GM21786 (cell line): ENCODE measurements at regions not wholly inside any gene's neighbourhood (a gene's known extent, or its start where the extent isn't known, plus 50 kb on each side); places are given as distances from the start of the nearest gene placed in this dataset.
"Not testable (repeated sequence)": the region's sequence is repeated elsewhere in the genome, so short reads cannot be mapped to it uniquely, and the experiment has no call there.

Experiments
- ATAC-seq: cut with Tn5 transposase; IDR thresholded peaks from one replicate; pipeline ENCODE4 v1.9.1; 2021; ENCODE audit not compliant: unreplicated experiment

DNA sequence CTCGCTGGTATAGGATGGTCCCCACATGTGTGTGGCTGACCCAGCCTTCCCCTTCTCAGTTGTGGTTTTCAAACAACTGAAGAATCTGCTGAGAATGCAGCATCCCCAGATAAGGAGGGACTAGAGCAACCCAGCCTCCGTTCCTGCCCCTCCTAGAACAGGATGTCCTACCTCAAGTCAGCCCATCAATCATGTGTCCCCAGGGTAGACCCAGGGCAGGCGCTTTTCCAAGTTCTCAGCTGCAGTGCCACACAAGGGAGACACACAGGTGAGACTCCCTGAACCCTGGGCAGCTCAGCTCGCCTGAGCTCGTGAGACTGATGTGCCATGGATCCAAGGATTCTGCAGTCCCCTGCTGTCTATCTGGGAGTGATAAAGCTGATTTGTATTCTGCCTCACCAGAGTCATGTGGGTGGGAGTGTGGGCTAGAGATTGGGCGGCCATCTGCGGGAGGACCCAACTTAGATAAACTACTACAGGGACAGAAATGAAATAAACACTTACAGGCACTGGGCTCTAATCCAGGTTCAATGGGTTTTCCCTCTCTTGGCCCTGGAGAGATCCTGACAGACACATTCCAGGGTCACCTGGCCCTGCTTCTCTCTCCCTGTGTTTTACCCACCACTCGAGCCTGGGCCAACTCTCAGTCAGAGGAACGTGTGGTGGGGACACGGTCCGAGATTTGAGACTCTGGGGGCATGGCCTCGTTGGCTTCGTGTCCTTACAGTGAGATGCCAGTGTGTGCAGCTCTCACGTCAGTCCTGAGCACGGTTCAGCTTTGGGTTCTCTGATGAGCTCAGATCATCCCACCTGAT is 303.5 kb upstream of the SFSWAP start:
- ATAC-seq, result no peak

GRCh38 chr12:131408036-131408365 is 302.9 kb upstream of the SFSWAP start:
- ATAC-seq, result no peak

GRCh38 chr12:131408484-131408883 is 302.4 kb upstream of the SFSWAP start:
- ATAC-seq, result no peak

DNA sequence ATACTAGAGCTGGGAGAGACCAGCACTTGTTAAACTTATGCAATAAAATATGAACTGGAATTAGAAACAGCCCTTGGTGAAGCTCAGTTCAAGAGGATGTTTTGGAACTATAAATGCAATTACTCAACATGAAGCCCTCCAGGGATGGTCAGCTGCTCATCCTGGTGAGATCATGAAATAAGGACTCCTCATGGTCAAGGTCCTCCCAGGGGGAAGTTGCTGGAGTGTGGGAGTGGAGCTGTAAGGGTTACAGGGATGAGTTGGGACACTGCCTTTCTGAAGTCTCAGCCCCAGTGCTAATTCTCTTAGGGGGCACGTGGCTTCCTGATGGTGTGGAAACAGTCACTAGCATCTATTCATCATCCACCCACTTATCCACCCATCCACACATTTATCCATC is 301.7 kb upstream of the SFSWAP start:
- no peak for ATAC-seq

GRCh38 chr12:131411827-131412226 is 299.1 kb upstream of the SFSWAP start:
- not testable (repeated sequence) for ATAC-seq

- no peak for ATAC-seq
Measured at GRCh38 chr12:131413006-131413405, 297.9 kb upstream of the SFSWAP start.

GRCh38 chr12:131413471-131413870 is 297.4 kb upstream of the SFSWAP start:
- ATAC-seq, result no peak

DNA sequence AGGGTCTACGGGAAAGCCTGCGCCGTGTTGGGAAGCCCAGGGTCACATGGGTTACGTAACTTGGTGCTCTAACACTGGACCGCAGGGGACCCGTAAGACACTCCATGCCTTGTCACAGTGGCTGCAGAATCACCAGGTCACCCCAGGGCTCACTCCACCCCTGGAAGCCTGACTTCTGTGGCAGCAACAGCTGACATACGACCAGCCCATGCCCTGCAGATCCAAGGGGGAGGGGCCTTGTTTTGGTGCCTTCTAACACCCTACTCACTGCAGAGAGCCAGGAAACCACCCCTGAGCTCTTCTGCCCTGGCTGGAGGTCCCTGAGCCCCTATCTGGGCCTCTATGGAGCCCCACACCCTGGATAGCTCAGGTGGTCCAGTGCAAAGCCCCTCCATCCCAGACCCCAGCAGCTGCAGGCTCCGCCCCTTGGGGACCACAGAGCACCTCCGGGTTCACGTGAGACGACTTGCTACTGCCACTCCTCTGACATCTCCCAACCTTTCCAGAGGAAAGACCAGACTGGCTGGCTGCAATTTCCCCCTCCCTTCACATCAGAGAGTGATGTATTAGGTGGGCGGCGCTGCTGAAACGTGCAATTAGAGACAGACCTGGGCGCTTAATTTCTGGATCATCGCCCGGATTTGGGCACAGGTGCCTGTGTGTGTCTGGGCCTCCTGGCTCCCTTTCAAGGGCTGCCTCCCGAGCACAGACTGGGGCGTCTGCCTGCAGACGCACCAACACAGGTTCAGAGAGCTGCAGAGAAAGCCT is 296.6 kb upstream of the SFSWAP start:
- not testable (repeated sequence) for ATAC-seq

GRCh38 chr12:131415781-131416180 is 295.1 kb upstream of the SFSWAP start:
- no peak for ATAC-seq

DNA sequence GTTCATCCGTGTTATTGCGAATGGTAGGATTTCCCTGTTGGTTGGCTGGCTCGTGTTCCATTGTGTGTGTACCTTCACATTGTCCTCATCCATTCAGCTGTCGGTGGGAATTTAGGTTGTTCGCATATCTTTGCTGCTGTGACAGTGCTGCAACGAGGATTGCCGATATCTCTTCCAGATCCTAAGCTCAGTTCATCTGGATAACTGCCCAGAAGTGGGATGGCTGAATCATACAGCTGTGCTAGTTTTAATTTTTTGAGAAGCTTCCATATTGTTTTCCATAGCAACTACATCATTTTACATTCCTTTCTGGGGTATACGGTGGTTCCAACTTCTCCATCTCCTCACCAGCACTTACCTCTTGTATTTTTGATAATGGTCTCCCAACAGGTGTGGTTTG is 292.8 kb upstream of the SFSWAP start:
- no peak for ATAC-seq

- ATAC-seq, result no peak
Measured at GRCh38 chr12:131418884-131419283, 292.0 kb upstream of the SFSWAP start.

DNA sequence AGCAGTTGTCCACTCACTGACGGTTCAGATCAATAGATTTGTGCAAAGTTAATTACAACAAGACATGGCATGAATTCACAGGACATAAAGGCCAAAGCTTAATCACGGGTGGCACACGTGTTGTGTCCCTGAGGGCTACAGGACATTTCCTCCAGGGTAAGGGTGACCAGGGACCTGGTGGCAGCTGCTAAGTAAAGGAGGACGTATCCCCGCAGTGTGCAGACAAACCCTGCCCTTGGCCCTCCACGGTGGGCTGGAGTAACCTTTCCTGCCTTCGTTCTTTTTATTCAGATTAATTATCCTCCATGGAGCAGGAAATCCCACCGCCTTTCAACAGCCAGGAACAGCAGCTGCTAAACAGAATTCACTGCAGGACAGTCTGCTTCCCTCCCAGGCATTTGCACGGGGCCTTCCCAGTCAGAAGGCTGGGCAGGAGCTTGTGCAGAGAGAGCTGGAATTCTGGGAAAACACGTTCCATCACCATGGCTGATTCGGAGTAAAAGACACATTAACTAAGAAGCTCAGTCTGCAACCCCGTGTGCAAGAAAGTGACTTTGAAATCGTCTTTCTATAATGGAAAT is 289.9 kb upstream of the SFSWAP start:
- no peak for ATAC-seq

- no peak for ATAC-seq
Measured at GRCh38 chr12:131421509-131422186, 289.2 kb upstream of the SFSWAP start.

GRCh38 chr12:131422187-131422520 is 288.7 kb upstream of the SFSWAP start:
- no peak for ATAC-seq

DNA sequence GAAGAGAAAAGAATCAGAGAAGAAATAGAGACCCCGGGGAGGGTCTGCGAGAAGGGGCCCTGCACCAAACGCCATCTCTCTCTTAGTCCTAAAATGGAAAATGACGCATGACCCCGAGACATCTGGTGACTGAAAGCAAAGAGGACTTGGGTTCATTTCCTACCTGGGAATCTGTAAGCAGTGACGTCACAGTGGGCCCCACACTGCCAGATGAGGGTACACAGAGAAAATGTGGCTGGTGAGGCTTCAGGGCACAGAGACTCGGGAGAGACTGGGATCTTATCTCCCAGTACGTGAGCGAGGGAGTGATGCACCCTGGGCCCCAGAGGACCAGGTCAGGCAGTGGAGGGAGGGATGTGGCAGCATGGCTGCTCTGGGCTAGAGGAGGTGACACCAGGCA is 288.1 kb upstream of the SFSWAP start:
- ATAC-seq, result no peak

GRCh38 chr12:131424270-131424669 is 286.6 kb upstream of the SFSWAP start:
- ATAC-seq, result no peak

DNA sequence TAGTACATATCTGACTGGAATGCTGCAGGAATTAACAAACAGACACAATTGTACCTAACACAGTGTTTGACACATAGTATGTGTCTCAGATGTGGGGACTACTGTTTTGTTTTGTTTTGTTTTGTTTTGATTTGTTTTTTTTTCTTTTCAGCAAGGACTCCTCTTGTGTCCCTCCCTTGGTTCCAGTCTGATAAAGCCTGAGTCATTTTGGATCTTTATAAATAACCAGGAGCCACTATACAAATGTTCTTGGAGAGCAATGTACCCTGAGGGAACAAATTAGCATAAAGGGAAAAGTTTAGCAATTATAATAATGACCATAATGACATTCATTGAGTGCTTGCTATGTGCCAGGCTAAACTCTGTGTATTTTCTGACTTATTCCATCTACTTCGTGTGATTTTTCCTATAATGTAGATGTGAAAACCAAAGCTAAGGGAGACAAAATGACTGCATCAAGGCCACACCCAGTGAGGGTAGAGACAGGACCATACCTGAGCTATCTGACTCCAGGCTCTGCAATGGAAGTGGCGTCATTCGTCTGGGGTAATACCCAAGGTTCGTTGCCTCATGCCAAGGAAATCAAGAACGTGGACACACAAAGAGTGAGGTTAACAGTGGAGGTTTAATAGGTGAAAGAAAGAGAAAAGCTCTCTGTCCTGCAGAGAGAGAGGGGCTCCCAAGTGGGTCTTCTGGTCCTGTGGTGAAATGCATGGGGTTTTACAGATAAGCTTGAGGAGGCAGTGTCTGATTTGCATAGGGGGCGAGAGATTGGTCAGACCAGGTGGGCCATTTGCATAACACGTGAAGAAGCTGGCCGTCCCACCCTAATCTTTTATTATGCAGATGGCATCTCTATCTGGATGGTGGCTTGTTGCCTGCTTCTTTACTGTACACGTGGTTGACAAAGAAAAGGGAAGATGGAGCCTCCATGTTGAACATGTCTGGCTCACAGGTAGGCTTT is 285.5 kb upstream of the SFSWAP start:
- no peak for ATAC-seq

DNA sequence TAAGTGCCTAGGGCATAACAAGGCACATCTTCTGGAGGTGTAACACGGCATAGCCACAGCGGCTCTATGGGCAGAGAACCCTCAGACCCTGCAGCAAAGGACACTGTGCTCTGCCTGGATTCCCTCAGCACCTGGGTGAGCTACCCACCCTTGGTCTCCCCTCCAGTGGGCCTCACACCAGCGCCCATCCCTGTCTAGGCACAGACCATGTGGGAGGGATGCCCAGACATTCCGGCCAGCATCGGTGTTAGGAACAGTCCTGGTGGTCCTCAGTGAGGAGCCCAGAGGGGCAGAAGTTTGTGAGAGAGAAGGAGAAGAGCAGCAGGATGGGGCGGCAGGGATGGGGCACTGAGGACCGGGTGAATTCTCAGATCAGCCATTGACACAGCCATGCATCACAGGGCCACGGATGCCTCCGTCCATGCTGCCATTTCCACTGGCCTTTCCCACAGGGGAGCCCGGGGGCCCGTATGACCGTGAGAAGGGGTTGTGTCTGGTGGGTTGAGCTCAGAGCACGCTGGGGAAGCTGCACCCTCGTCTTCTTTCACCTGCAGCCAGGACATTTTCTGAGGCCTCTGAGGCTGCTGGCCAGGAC is 282.7 kb upstream of the SFSWAP start:
- ATAC-seq, result no peak

DNA sequence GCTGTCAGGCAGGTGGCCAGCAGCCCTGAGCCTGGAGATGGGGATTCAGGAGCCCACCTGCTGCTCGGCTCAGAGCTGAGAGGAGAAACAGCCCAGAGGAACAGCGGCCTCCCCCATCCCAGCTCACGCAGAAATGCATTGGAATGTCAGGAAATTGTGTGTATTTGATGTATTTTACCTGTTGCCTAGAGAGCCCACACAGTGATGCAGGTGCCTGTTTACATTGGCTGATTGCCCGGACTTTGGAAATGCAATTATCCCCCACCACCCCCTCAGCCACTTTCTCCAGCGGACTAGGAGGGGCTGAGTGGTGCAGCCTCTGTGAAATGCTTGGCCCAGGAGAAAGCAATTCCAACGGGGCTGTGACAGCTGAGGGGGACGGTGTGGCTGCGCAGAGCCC is 281.7 kb upstream of the SFSWAP start:
- ATAC-seq, result not testable (repeated sequence)

DNA sequence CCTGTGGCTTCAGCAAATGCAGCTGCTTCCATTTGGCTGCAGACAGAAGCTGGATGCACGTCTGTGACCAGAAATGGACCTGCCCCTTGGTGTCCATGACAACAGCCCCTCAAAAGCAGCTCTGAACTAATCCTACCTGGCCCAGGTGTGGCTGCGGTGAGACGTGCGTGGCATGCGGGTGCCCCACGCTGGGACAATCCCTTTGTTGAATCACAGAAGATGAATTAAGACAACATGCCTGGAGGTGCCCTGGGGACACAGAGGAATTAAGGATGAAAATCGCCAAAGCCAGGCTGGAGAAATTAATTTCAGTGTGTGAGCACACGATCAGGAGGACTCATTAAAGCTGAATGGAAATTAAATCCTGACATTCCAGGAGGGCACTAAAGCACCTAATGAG is 281.2 kb upstream of the SFSWAP start:
- not testable (repeated sequence) for ATAC-seq
